ENCODE measurements at regions not wholly inside any gene's neighbourhood (a gene's known extent, or its start where the extent isn't known, plus 50 kb on each side); places are given as distances from the start of the nearest gene placed in this dataset.

GRCh38 chr13:63972328-63972727 lies 2556.7 kb upstream of the PCDH20 start:
- Histone ChIP-seq H3K36me3 (replicated peaks in 1 of 2; ENCODE audit: insufficient read depth in 1 of 2, low read depth in 2 of 2) (no peaks in the 10 kb centered on the region), H3K27me3 (no peaks in the 10 kb centered on the region), H3K4me3 (no peak overlapping the region), H3K4me1 (no peaks in the 10 kb centered on the region), H3K9me3 (no peaks in the 10 kb centered on the region), H3K27ac (no peak overlapping the region)
- ATAC-seq: no peak
- DNase-seq: no peak
- WGBS, 2 donors: 38 to 46% methylated on average over 2 of the region's 2 CpGs
- TF ChIP-seq POLR2A (IDR thresholded peaks at IDR 0.05) (no peak), CTCF (IDR thresholded peaks at IDR 0.05) (no peak)
- intact Hi-C loops (cut with DNase I): no loop called here

- TF ChIP-seq CTCF (IDR thresholded peaks at IDR 0.05) (no peak), POLR2A (IDR thresholded peaks at IDR 0.05) (no peak)
- DNase-seq (no peak), ATAC-seq (no peak)
- no peaks in the 10 kb centered on the region for H3K4me1 ChIP-seq
- no peaks in the 10 kb centered on the region for H3K9me3 ChIP-seq
- intact Hi-C loops (cut with DNase I): no loop called here
- H3K27me3 ChIP-seq: no peaks in the 10 kb centered on the region
- 50 to 69% methylated on average over 1 of the region's 1 CpG for WGBS, 2 donors
- no peak overlapping the region for H3K27ac ChIP-seq
- no peaks in the 10 kb centered on the region for H3K36me3 ChIP-seq (replicated peaks in 1 of 2; ENCODE audit: insufficient read depth in 1 of 2, low read depth in 2 of 2)
- no peak overlapping the region for H3K4me3 ChIP-seq
These were observed 2539.0 kb upstream of the PCDH20 start for GRCh38 chr13:63954683-63955082.

- no peak for TF ChIP-seq POLR2A (IDR thresholded peaks at IDR 0.05)
- TF ChIP-seq CTCF (IDR thresholded peaks at IDR 0.05): no peak
- DNase-seq: no peak
- Histone ChIP-seq H3K9me3 (no peaks in the 10 kb centered on the region), H3K36me3 (replicated peaks in 1 of 2; ENCODE audit: insufficient read depth in 1 of 2, low read depth in 2 of 2) (no peaks in the 10 kb centered on the region), H3K27me3 (no peaks in the 10 kb centered on the region), H3K27ac (no peak overlapping the region), H3K4me1 (no peaks in the 10 kb centered on the region), H3K4me3 (no peak overlapping the region)
- intact Hi-C loops (cut with DNase I): no loop called here
- 68 to 75% methylated on average over 3 of the region's 3 CpGs for whole genome bisulfite sequencing, 2 donors
- no peak for ATAC-seq
These were observed 2532.4 kb upstream of the PCDH20 start for GRCh38 chr13:63948045-63948444.

DNA sequence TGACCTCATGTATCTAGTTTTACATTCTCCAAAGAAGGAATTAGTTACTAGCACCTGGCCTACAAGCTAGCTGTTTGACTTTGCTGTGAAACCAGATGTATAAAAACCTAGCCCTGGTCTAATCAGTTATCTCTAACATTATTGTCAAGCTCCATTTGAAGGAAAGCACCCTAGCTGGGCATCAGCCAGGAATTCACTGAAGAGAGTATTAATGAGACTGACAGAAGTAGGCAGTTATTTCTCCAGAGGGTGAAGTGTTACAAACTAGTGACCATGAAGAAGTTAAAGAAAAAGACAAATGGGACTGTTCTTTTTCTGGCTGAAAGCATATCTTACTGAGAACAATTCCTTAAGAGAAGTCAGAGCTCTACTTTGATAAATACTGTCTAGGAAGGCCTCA lies 2529.3 kb upstream of the PCDH20 start:
- DNase-seq: no peak
- no peak overlapping the region for H3K4me3 ChIP-seq
- H3K4me1 ChIP-seq: no peaks in the 10 kb centered on the region
- intact Hi-C loops (cut with DNase I): no loop called here
- no peaks in the 10 kb centered on the region for H3K27me3 ChIP-seq
- no peak for TF ChIP-seq POLR2A (IDR thresholded peaks at IDR 0.05)
- no peak for TF ChIP-seq CTCF (IDR thresholded peaks at IDR 0.05)
- H3K36me3 ChIP-seq (replicated peaks in 1 of 2; ENCODE audit: insufficient read depth in 1 of 2, low read depth in 2 of 2): no peaks in the 10 kb centered on the region
- ATAC-seq: no peak
- no peaks in the 10 kb centered on the region for H3K9me3 ChIP-seq
- H3K27ac ChIP-seq: no peak overlapping the region

GRCh38 chr13:63942372-63942771 lies 2526.7 kb upstream of the PCDH20 start:
- no peaks in the 10 kb centered on the region for H3K36me3 ChIP-seq (replicated peaks in 1 of 2; ENCODE audit: insufficient read depth in 1 of 2, low read depth in 2 of 2)
- no peak overlapping the region for H3K4me3 ChIP-seq
- 27 to 28% methylated on average over 2 of the region's 2 CpGs for WGBS, 2 donors
- no peak overlapping the region for H3K27ac ChIP-seq
- DNase-seq: no peak
- intact Hi-C loops (cut with DNase I): no loop called here
- H3K27me3 ChIP-seq: no peaks in the 10 kb centered on the region
- H3K9me3 ChIP-seq: no peaks in the 10 kb centered on the region
- ATAC-seq: no peak
- no peak for TF ChIP-seq POLR2A (IDR thresholded peaks at IDR 0.05)
- H3K4me1 ChIP-seq: no peaks in the 10 kb centered on the region
